Hepatocyte (in vitro differentiated cells): ENCODE measurements at regions not wholly inside any gene's neighbourhood (a gene's known extent, or its start where the extent isn't known, plus 50 kb on each side); places are given as distances from the start of the nearest gene placed in this dataset.

ENCODE experiments used
- CTCF ChIP-seq: fragments of 200-600 bp; sonication (generic); IDR thresholded peaks from 2 replicates; pipeline ENCODE4 v1.5.1; 2016; ENCODE audit warnings: antibody characterized with exemption, mild to moderate bottlenecking; ENCODE audit not compliant: poor library complexity
- EZH2 ChIP-seq: fragments of 200-600 bp; sonication (generic); IDR thresholded peaks from 2 replicates; pipeline ENCODE4 v1.6.1; 2016; ENCODE audit warnings: antibody characterized with exemption, mild to moderate bottlenecking, borderline replicate concordance
- EZH2phosphoT487 ChIP-seq: fragments of 200-600 bp; sonication (generic); IDR thresholded peaks from one replicate; pipeline ENCODE4 v1.6.1; 2018; ENCODE audit warnings: antibody characterized with exemption, mild to moderate bottlenecking, low read depth, moderate library complexity; ENCODE audit not compliant: unreplicated experiment, severe bottlenecking

- TF ChIP-seq CTCF (no peak), EZH2phosphoT487 (no peak), EZH2 (no peak)
Measured at GRCh38 chr3:177522051-177522450, 324.8 kb upstream of the TBL1XR1 start.
